GM18909 (cell line): ENCODE measurements at regions not wholly inside any gene's neighbourhood (a gene's known extent, or its start where the extent isn't known, plus 50 kb on each side); places are given as distances from the start of the nearest gene placed in this dataset.
"Not testable (repeated sequence)": the region's sequence is repeated elsewhere in the genome, so short reads cannot be mapped to it uniquely, and the experiment has no call there.

Source experiments
- ATAC-seq: cut with Tn5 transposase; IDR thresholded peaks from one replicate; pipeline ENCODE4 v1.9.1; 2021; ENCODE audit warnings: mild to moderate bottlenecking; ENCODE audit not compliant: unreplicated experiment, poor library complexity

- ATAC-seq: no peak
Measured at GRCh38 chr3:4897765-4898453, 81.3 kb upstream of the BHLHE40 start.

GRCh38 chr3:4898454-4899313 lies 80.6 kb upstream of the BHLHE40 start:
- peak; percentile 98 for ATAC-seq

DNA sequence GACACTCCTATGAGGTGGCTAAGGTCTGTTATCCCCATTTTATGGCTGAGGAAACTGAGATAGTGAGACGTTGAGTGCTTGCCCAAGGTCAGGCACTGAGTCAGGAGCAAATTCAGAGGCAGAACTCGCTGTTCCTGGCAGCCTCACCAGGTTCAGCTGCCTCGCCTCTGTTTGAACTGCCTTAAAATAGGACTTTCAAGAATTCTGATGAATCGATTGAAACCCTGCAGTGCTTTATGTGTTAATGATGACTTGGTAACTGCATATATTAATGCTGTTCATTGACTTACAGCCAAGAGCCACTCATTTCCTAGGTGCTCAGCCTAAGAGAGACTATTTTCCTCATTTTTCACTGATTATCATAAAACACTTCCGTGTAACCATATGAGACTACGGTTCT lies 79.5 kb upstream of the BHLHE40 start:
- ATAC-seq: no peak

GRCh38 chr3:4900298-4900697 lies 78.9 kb upstream of the BHLHE40 start:
- ATAC-seq: no peak

DNA sequence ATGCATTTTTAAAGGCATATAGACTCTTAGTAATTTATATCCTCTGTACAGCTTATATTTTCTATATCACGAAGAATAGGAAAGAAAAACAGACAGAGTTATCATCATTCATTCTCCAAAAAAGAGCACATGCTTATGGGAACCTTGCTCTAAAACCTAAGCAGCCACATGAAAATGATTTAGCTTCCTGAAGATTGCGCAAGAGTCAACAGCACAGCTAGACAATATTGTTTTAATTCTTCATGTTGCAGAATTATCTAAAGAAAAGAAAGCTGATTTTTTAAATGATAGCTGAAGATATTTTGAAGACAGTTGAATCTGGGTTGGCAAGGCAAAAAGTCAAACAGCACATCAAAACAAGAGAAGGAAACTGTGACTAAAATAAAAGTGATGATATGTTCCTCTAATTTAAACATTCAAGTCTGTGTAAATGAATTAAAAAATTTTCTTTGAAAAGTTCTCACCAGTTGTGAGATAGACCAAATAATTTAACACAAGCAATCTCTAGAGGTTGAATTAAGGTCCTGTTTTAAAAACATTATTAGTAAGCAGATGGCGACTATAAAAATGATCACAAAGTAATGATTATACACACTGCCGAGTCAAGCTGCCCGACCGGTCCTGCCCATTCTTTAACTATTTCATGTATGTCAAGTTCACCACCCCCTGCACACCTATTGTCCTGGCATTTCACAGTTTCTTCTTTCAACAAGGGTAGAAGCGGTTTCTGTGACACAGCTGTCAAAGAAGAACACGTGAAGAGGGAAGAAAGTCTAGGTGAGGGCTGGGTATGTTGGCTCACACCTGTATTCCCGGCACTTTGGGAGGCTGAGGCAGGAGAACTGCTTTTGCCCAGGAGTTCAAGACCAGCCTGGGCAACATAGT lies 74.2 kb upstream of the BHLHE40 start:
- no peak for ATAC-seq

DNA sequence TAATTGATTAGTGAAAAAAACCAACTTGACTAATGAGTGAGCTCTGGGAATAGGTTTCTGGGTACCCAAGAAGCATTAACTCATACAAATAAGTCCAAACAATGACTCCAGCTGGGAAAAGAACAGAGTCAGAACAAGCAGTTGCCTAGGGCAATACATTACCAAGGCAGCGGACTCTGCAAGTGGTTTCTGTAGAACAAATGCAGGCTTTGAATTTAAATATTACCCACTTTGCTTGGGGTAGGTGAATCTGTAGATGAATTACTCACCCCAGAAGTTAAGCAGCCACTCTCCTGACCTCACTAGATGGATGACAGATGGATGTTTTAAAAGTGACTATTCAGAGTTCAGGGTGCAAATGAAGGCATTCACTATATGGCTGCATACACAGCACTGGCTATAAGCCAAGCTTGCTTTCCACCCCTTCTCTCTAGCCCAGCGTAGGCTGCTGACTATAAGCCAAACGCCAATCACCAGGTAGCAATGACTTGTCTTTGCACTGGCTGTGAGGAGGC lies 73.1 kb upstream of the BHLHE40 start:
- peak; percentile 61 for ATAC-seq

DNA sequence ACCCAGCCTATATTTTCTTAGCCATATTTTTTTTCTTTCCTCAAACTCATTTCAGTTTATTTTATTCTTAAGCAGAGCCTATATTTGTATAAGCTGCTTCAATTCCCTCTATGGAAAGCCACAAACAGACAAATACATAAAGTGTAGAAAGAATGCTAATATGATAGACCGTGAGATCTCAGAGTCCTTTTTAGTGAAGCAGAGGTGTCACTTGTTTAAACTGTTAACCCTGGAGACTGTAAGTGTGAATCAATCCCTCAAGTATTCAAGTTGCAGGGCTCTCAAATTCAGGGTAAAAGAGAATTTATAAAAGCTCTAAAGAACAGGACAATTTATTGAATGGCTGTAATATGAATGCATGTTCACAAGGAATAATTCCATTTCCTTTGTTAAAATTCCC lies 72.2 kb upstream of the BHLHE40 start:
- no peak for ATAC-seq

DNA sequence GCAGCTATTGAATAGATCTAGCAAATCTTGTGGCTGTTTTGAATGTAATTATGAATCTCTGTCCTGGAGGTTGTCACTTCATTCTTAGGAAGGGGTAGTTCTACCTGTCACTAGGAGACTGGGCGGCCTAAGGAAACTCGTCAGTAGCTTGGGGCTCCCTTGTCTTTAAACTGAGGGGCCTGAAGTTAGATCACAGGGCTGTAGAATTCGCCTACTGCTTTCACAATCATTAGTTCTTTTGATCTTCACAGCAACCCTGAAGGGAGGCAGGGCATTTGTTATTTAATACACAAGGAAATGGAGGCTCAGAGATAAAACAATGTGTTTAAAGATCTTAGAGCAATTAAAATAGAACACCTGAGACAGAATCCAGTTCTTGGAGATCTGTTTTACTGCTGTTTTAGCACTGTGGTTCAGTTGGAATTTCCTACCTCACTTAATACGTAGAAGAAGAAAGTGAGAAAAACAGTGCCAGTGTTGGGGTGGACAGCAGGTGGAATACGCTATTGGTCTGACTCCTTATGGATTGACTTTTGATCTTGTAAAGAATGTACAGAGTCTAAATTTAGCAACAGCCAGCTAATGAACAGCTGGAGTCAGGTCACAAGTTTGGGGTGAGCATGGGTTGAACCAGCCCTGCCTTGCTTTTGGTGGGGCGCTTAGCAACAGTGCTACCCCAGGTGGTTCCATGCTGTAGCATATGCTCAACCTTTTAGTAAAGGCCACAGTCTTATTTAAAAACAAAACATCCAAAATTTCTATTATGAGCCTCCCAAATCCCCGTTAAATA lies 71.4 kb upstream of the BHLHE40 start:
- no peak for ATAC-seq

- no peak for ATAC-seq
Measured at GRCh38 chr3:4908433-4909156, 70.6 kb upstream of the BHLHE40 start.

GRCh38 chr3:4914464-4914863 lies 64.8 kb upstream of the BHLHE40 start:
- no peak for ATAC-seq

DNA sequence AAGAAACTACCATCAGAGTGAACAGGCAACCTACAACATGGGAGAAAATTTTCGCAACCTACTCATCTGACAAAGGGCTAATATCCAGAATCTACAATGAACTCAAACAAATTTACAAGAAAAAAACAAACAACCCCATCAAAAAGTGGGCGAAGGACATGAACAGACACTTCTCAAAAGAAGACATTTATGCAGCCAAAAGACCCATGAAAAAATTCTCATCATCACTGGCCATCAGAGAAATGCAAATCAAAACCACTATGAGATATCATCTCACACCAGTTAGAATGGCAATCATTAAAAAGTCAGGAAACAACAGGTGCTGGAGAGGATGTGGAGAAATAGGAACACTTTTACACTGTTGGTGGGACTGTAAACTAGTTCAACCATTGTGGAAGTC lies 57.6 kb upstream of the BHLHE40 start:
- not testable (repeated sequence) for ATAC-seq

- ATAC-seq: no peak
Measured at GRCh38 chr3:4926892-4927291, 52.3 kb upstream of the BHLHE40 start.

GRCh38 chr3:4928277-4928789 lies 50.9 kb upstream of the BHLHE40 start:
- peak; percentile 10 for ATAC-seq
